PC-3 (cell line): ENCODE measurements at regions not wholly inside any gene's neighbourhood (a gene's known extent, or its start where the extent isn't known, plus 50 kb on each side); places are given as distances from the start of the nearest gene placed in this dataset.

Source experiments
- EZH2phosphoT487 ChIP-seq: fragments of 300-600 bp; sonication (generic); IDR thresholded peaks from 2 replicates; pipeline ENCODE4 v1.6.1; 2018; ENCODE audit warnings: mild to moderate bottlenecking, antibody characterized with exemption, low read length, borderline replicate concordance
- TF ChIP-seq, protein P1 (sequence below): fragments of 300-600 bp; sonication (generic); conservative IDR thresholded peaks from 2 replicates; pipeline ENCODE4 v1.5.1; 2017; ENCODE audit warnings: antibody characterized with exemption, low read depth, mild to moderate bottlenecking, low read length

DNA sequence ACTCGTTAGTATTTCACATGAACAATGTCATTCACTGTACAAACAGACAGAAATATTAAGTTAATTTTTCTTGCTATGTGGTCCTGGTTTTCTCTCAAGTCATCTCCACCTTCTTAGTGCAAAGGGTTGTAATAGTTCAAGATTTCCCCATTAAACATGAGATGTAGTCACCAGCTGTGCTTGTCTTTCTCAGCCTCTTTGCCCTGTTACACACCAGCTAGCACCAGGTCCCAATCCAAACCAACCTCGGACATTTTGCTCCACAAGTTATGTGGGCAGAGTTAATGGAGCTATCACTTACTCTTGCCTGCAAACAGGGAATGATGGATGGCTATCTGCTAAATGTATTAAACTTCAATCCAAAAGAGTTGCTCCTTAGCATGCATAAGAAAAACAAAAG, 328.1 kb downstream of the TLE1 start:
- TF ChIP-seq, protein P1, sequence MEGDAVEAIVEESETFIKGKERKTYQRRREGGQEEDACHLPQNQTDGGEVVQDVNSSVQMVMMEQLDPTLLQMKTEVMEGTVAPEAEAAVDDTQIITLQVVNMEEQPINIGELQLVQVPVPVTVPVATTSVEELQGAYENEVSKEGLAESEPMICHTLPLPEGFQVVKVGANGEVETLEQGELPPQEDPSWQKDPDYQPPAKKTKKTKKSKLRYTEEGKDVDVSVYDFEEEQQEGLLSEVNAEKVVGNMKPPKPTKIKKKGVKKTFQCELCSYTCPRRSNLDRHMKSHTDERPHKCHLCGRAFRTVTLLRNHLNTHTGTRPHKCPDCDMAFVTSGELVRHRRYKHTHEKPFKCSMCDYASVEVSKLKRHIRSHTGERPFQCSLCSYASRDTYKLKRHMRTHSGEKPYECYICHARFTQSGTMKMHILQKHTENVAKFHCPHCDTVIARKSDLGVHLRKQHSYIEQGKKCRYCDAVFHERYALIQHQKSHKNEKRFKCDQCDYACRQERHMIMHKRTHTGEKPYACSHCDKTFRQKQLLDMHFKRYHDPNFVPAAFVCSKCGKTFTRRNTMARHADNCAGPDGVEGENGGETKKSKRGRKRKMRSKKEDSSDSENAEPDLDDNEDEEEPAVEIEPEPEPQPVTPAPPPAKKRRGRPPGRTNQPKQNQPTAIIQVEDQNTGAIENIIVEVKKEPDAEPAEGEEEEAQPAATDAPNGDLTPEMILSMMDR = no peak
- TF ChIP-seq EZH2phosphoT487 = no peak
